Right lobe of liver (tissue), 6 donors: ENCODE measurements at regions not wholly inside any gene's neighbourhood (a gene's known extent, or its start where the extent isn't known, plus 50 kb on each side); places are given as distances from the start of the nearest gene placed in this dataset.

Source experiments
- ATAC-seq, 4 donors: fragments of 200-7000 bp; cut with Tn5 transposase; one replicate each; pipeline ENCODE4 v1.9.1; 2020; ENCODE audit warnings: mild to moderate bottlenecking in 4 of 4, moderate library complexity in 4 of 4
- DNase-seq, 3 donors: peaks; one replicate each; pipeline ENCODE4 v3.0.0-alpha.2; 2020
- H3K27ac ChIP-seq, 3 donors: fragments of 200-600 bp; one replicate each; pipeline ENCODE4 v1.8.0; 2022
- H3K27me3 ChIP-seq, 2 donors: fragments of 200-600 bp; one replicate each; pipeline ENCODE4 v1.8.0; 2022
- H3K36me3 ChIP-seq, 4 donors: fragments of 200-600 bp; sonication (generic) in 1 of 4; one replicate each; pipeline versions ENCODE4 v1.5.1 to v1.8.0; 2017 to 2022; ENCODE audit warnings: control low read depth in 1 of 4
- H3K4me1 ChIP-seq, 4 donors: fragments of 200-600 bp; sonication (generic) in 1 of 4; one replicate each; pipeline versions ENCODE4 v1.5.1 to v1.8.0; 2017 to 2022; ENCODE audit warnings: control low read depth in 1 of 4
- H3K4me3 ChIP-seq, 3 donors: fragments of 200-600 bp; one replicate each; pipeline ENCODE4 v1.8.0; 2022
- H3K9me3 ChIP-seq, 4 donors: fragments of 200-600 bp; sonication (generic) in 1 of 4; one replicate each; pipeline versions ENCODE4 v1.5.1 to v1.8.0; 2017 to 2022; ENCODE audit warnings: control low read depth in 1 of 4
- CTCF ChIP-seq, 4 donors: fragments of 200-600 bp in 3 of 4; fragments of 450-650 bp in 1 of 4; IDR thresholded peaks; one replicate each; pipeline versions ENCODE4 v1.5.1 to v1.8.0; 2016 to 2022; ENCODE audit warnings: antibody characterized with exemption in 4 of 4, mild to moderate bottlenecking in 2 of 4
- POLR2A ChIP-seq: fragments of 450-650 bp; IDR thresholded peaks from one replicate; pipeline ENCODE4 v1.6.1; 2017; ENCODE audit warnings: antibody characterized with exemption, mild to moderate bottlenecking
- WGBS: methylation state at CpG from one replicate; pipeline ENCODE4 v1.1.6; 2018; ENCODE audit warnings: low coverage, low lambda C conversion rate; ENCODE audit not compliant: insufficient coverage; ENCODE audit errors: missing lambda C conversion rate; 5-methylcytosine and 5-hydroxymethylcytosine counted together
- intact Hi-C, 2 donors: fragments of 100-400 bp; cut with DNase I; formaldehyde crosslinking; loops; one replicate each; pipeline versions ENCODE4 v1.11.2 to v1.14.1; 2022
- donor health status: DM: no; HTN: yes; CAD: no.
- donor health status: DM: no; HTN: no; CAD: no.
- donor health status: DM: no; HTN: no; CAD: no.
- donor health status: DM: no; HTN: yes; CAD: no.
- donor health status: DM: no; HTN: yes; CAD: no.

GRCh38 chrX:42538405-42538804 is 239.6 kb downstream of the PPP1R2C start:
- H3K27me3 ChIP-seq, result no peaks in the 10 kb centered on the region
- WGBS, result 20% methylated on average over 2 of the region's 2 CpGs
- H3K9me3 ChIP-seq, result no peaks in the 10 kb centered on the region
- no peak overlapping the region for H3K4me3 ChIP-seq
- peak; percentile 87 to 97 (median 91) for ATAC-seq
- TF ChIP-seq POLR2A (no peak), CTCF (IDR thresholded peaks at IDR 0.05) (no peak)
- intact Hi-C loops, result no loop called here
- peak overlapping the region in 1 of 3 donors; percentile 20 for H3K27ac ChIP-seq
- no peak for DNase-seq
- H3K4me1 ChIP-seq, result peaks cover 0 to 12% (median 3%) of the 10 kb centered on the region in 4 donors
- no peaks in the 10 kb centered on the region for H3K36me3 ChIP-seq

GRCh38 chrX:42536286-42536685 is 241.7 kb downstream of the PPP1R2C start:
- intact Hi-C loops, result no loop called here
- 65% methylated on average over 2 of the region's 3 CpGs for WGBS

GRCh38 chrX:42535233-42535632 is 242.7 kb downstream of the PPP1R2C start:
- no peak for DNase-seq
- TF ChIP-seq POLR2A (no peak), CTCF (IDR thresholded peaks at IDR 0.05) (no peak)
- no peak overlapping the region for H3K27ac ChIP-seq
- H3K27me3 ChIP-seq, result no peaks in the 10 kb centered on the region
- no peak overlapping the region for H3K4me3 ChIP-seq
- WGBS, result 61% methylated on average over 2 of the region's 2 CpGs
- H3K4me1 ChIP-seq, result peaks cover 0 to 12% (median 3%) of the 10 kb centered on the region in 4 donors
- no peaks in the 10 kb centered on the region for H3K36me3 ChIP-seq
- H3K9me3 ChIP-seq, result no peaks in the 10 kb centered on the region
- ATAC-seq, result no peak
- intact Hi-C loops, result no loop called here

More at GRCh38 chrX:42536286-42536685, 241.7 kb downstream of the PPP1R2C start:
- Histone ChIP-seq H3K27me3 (no peaks in the 10 kb centered on the region), H3K4me1 (peaks cover 0 to 12% (median 3%) of the 10 kb centered on the region in 4 donors), H3K9me3 (no peaks in the 10 kb centered on the region), H3K4me3 (no peak overlapping the region), H3K27ac (no peak overlapping the region), H3K36me3 (no peaks in the 10 kb centered on the region)
- DNase-seq (no peak), ATAC-seq (no peak)
- no peak for TF ChIP-seq CTCF (IDR thresholded peaks at IDR 0.05)
- no peak for TF ChIP-seq POLR2A

GRCh38 chrX:42533761-42534160 is 244.2 kb downstream of the PPP1R2C start:
- H3K27ac ChIP-seq, result no peak overlapping the region
- ATAC-seq (no peak), DNase-seq (no peak)
- peaks cover 0 to 8% (median 2%) of the 10 kb centered on the region in 4 donors for H3K4me1 ChIP-seq
- intact Hi-C loops, result no loop called here
- WGBS, result 25% methylated on average over 2 of the region's 2 CpGs
- H3K9me3 ChIP-seq, result no peaks in the 10 kb centered on the region
- TF ChIP-seq POLR2A (no peak), CTCF (IDR thresholded peaks at IDR 0.05) (no peak)
- H3K36me3 ChIP-seq, result no peaks in the 10 kb centered on the region
- H3K27me3 ChIP-seq, result no peaks in the 10 kb centered on the region
- no peak overlapping the region for H3K4me3 ChIP-seq

GRCh38 chrX:42531441-42531840 is 246.5 kb downstream of the PPP1R2C start:
- Histone ChIP-seq H3K36me3 (no peaks in the 10 kb centered on the region), H3K27me3 (no peaks in the 10 kb centered on the region), H3K4me3 (no peak overlapping the region), H3K4me1 (no peaks in the 10 kb centered on the region), H3K27ac (no peak overlapping the region), H3K9me3 (no peaks in the 10 kb centered on the region)
- TF ChIP-seq POLR2A (no peak), CTCF (IDR thresholded peaks at IDR 0.05) (no peak)
- ATAC-seq (peak in 2 of 4 donors; percentile 23 to 38), DNase-seq (no peak)
- 23% methylated on average over 2 of the region's 2 CpGs for WGBS
- intact Hi-C loops, result no loop called here
